HG03139 (cell line): ENCODE measurements at regions not wholly inside any gene's neighbourhood (a gene's known extent, or its start where the extent isn't known, plus 50 kb on each side); places are given as distances from the start of the nearest gene placed in this dataset.

Source experiments
- ATAC-seq: cut with Tn5 transposase; IDR thresholded peaks from one replicate; pipeline ENCODE4 v1.9.1; 2021; ENCODE audit not compliant: unreplicated experiment

DNA sequence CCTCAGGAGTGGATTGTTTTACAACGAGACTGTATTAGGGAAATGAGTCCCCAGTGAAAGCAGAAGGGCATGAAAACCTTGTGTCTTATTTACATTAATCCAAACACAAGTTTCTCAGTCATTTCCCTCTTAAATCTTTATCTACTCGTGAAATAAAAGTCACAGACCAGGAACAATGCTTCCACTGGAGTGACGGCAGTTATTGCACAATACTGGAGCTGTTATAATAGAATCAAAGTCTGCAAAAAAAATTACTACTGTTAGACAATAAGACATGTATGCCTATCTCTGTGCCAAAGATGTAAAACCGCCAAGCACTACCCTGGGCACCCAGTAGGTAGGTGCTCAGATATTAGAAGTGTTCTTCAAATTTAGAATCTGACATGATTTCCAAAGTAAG, 375.5 kb downstream of the ZNF521 start:
- no peak for ATAC-seq

DNA sequence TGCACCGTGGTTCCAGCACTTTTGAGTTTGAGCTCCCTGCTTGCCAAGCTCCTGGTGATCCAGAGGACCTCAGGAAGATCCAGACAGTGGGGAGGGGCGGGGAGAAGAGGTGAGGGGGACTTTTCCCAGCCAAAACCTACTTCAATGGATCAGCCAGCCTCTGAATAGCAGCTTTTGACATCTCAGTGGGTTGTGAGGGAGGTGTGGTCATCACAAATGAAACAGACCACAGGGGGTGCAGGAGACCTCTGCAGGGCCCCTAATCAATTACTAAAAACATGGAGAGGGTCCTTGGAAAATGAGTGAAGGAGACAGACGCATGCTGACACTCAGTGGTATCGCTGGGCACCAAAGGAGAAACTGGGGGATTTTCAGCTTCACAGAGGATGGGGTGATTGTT, 372.7 kb downstream of the ZNF521 start:
- ATAC-seq, result no peak

DNA sequence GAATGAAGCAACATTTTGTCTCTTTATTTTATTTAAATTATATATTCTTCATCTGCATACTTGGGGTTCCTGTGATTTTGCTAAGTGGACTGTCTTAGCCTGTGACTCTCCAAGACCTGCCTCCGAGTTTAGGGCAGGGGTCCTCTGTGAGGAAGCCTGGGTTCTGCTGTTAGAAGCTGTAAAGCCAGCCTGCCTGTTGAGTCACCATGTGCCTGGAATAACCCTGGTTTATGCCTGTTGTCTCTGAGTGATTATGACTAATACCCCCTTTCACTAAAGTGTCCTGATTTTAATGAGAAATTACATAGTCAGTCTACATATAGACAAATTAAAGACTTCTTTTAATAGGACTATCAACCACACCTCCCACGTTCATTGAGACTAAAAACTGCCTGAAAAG, 369.1 kb downstream of the ZNF521 start:
- no peak for ATAC-seq

DNA sequence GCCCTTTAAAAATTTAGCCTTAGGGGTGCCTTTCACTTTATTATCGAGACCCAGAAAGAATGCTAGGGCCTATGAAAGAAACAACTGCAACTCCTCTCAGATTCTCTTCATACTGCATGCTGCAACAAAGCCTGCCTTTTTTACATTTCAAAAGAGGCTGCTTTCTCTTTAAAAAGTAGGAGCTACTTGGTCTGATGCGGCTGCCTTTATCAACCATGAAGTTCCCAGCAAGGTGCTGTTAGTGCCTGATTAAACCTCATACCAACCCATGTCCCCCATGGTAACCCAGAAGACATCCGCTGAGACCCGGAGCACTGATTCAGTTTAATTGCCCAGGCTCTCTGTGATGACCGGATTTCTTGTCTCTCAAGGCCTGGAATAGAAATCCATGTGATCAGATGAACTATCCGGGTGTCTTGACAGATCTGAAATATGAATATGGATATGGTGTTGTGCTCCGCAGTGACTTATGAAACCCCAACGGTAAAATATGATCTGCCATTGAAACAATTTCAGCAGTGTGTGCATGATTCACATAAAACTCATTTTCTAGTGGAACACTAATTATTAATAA, 368.3 kb downstream of the ZNF521 start:
- ATAC-seq, result no peak

DNA sequence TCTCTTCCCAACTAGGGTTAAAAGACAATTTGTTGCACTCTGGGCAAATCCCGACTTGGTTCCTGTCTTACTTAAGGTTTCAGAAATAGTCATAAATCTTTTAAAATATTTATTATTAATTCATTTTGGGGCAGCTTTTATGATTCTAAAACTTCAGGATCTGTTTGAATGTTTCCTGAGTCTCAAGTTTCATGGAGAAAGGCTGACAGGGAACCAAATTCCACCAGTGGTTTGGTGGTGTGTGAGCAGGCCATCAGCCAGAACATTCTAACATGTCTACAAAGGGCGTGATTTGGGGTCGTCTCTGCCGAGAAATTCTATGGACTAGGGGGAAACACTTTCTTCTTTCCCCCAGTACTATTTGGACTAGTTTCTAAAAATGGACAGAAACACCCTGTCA, 366.4 kb downstream of the ZNF521 start:
- no peak for ATAC-seq

DNA sequence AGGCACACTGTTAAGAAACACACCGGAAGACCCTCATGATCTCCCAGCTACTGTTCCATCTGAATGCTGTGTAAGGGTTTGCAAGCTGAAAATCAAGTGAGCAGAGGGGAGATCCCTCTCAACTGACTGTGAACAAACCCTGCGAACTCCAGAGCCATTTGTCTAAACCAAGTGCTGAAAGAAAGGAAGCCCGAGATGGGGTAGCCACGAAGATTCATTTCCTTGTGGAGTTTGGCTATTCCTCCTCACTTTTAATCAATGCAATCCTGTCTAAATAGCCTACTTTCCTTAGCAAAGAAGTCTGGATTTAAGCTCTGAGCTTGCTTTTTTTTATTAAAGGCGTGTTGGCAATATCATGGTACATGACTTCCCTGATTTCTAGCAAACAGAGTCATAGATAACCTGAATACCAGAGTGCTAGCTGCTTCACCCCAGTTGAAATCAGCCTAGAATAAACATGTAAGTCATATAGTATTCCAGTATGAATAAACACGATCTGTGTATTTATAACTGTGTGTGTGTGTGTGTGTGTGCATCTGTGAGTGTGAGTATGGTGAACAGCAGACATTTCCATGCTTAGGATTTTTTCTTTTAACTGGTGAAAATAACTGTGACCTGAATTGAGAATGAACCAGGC, 365.2 kb downstream of the ZNF521 start:
- no peak for ATAC-seq

DNA sequence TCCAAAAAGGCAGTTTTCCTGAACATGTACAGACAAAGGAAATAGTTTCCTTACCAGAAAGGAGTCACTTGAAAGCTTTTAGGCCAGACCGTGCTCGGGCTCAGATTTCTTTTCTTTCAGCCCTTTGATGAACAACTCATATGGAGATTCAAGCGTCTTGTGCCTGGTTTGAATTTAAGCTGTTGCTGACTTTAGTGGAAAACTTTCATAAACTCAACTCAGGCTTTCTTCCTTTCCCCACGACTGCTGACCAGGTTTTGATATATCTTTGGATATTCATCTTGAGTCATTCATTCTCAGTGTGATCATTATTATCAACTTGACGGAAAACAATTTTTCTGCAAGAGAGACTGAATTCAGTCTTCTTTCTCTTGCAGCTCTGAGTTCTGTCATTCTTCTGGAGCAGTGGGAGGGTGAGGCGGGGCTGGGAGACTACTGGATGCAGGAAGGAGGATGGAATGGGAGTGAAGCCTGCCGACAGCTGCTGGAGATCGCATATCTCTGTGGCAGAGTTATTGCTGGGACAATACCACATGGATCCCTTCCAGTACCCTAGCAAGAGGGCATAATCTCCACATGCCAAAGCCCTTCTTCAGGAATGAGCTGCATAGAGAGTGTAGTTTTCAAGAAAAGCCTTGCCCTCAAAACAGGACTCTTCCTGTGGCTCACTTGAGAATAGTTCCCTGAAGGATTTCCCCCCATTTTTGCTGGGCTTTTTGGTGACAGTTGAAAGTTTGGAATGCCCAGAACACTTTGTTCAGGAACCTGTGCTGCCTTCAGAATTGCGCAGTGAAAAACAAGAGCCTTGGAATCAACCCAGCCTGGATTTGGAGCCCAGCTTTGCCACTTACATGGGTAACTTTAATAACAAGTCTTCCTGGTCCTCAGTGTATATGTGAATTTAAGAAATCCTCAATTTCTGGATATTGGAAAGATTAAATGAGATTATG, 364.4 kb downstream of the ZNF521 start:
- ATAC-seq, result no peak

DNA sequence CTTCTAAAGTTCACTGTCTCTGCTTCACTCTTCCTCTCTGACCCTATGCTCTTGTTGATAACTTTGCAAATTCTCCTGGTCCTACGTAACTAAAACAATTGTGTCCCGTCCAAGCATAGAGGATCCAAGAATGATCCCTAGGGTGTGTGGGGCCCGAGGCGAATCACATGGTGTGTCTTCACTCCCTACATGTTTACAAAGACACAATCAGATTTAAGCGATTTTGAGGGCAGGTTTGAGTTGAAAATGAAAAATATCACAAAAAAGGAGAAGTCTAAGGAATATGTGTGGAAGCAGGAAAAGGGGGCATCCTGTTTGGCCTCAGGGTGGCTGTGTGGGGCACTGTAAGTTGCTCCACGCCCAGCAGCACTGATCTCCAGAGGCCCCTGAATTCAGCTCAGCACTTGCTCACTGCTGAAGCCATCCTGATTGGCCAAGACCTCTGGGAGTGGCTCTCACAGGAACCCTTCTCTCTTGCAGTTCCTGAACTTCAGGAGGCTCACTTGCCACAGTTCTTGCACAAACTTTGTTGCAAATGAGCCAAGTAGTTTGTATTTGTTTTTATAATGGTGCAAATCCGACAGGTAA, 363.6 kb downstream of the ZNF521 start:
- no peak for ATAC-seq

DNA sequence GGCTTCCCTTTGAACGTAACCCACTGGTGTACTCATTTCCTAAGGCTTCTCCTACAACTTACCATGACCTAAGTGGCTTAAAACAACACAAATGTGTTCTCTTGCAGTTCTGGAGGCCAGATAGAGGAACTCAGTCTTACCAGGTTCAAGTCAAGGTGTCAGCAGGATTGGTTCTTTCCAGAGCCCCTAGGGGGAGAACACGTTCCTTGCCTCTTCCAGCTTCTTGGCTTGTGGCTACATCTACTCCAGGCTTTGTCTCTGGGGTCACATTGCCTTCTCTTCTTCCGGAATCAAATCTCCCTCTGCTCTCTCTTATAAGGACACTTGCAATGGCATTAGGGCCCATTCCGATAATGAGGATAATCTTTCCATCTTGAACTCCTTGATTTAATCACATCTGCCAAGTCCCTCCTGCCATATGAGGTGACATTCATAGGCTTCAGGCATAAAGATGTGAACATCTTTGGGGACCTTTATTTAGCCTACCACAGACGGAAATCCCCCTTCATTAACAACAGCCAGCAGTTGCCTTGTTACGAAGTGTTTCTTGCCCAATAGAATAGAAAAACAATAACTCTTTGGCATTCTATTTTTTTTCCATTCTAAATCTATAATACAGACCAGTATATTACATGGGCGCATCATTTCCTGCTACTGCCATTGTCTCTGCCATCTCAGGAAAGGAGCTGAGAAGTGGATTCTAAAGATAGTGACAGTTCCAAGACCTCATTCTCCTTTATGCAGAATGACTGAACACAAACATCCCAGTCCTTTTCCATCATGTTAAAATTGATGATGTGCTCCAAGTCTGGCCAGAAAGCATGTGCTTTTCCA, 362.0 kb downstream of the ZNF521 start:
- ATAC-seq, result no peak

DNA sequence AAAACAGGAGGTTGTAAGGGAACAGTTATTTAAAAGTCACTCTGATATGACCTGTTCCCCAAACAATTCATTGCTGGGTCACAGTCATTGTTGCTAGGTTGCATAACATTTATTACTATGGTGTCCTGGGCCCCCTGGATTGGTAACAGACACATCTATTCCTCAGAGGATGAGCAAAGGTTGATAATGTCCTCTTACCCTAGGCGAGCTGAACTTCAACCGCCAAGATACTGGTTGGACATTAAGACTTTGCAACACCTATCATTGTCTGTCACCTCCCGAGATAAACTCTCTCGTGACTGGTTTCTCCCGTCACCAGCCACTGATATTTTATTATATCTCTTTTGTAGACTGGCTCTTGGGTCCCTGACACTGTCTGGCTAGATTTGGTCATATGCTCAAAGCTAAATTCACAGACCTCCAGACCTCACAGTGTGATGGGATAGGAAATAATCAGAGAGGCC, 361.3 kb downstream of the ZNF521 start:
- no peak for ATAC-seq

DNA sequence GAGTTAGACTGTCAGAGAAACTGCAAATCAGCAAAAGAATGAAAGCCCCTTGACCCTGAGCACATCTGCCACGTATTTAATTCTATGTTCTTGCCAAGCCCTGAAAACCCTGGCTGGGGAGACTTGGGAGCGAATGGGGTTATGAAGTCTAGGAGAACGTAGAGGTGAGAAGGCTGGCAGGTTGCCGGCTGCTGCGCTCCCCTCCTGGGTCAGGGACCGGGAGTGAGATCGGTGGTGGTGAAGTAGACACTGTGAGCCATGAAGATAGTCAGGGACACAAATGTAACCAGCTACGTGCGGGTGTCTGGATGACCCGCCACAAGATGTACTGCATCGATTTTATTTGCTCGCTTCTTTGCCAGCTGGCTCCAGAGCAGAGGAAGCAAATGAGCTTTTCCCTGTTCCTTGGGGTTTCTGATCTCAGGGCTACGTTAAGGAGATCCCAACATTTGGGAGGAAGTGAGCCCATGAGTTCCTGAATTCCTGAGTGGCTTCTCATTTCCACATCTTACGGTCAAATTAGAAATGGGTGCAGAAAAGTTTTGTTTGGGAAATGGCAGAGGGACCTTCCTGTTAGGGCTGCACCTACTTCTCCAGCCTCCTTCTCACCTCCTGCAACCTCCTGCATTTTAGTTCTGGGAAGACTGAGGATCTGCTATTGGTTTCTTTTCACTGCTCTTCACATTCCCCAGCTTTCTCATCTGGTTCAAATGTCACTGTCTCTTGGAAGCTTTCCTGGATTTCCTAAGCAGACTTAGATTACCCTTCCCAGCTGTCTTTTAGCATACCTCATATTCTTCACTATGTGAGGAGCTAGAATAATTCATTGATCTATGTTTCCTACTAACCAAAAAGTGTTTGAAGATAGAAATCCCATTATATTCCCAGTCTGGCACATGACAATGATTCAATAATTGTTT, 360.6 kb downstream of the ZNF521 start:
- no peak for ATAC-seq

DNA sequence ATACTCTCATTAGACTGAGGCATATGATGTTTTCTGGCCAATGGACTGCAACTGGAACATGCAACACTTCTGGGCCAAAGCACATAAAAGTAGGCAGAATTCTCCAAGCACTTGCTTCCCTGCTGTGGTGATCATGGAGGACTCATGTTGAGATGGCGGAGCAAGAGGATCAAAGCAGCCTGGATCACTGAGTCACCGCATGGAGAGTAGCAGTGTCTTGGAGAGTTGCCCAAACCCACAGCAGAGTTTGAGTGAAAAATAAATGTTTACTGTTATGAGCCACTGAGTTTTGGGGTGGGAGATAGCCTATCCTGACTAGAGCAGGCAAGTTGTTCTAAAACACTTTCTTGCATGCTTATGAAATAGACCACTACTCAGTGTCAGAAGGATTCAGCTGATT, 359.5 kb downstream of the ZNF521 start:
- no peak for ATAC-seq

DNA sequence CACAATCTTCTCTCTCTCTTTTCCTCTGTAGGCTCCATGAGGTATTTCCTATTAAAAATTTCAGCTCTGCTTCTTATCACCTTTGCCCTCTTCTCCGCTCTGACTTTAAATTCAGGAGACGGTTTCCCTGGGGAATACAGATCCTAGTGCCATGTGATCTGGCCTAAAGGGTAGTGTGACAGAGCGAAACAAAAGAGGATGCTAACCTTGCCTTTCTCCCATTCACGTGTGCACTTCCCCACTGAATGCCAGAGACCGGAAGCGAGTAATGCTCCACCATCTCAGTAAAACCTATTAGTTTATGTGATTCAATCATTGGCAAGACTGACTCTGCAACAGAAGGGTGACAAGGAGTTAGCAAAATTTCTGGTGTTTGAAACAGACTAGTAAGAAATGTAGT, 358.3 kb downstream of the ZNF521 start:
- no peak for ATAC-seq

DNA sequence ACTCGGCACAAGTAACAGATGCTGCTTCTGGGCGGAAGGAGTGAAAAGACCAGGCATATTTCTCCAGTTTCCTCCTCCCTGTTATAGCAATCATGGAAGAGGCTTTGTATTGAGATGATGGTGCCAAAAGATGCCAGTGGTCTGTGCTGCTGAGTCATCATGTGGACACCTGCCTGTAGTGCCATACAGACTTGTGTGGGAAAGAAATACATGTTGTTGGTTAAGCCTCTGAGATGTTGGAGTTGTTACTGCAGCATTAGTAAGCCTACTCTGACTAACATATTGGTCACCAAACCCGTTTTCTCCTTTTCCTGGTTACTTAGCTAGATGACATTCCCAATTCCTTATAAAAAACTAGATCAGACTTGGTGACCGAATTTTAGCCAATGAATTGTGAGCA, 356.9 kb downstream of the ZNF521 start:
- ATAC-seq, result no peak

DNA sequence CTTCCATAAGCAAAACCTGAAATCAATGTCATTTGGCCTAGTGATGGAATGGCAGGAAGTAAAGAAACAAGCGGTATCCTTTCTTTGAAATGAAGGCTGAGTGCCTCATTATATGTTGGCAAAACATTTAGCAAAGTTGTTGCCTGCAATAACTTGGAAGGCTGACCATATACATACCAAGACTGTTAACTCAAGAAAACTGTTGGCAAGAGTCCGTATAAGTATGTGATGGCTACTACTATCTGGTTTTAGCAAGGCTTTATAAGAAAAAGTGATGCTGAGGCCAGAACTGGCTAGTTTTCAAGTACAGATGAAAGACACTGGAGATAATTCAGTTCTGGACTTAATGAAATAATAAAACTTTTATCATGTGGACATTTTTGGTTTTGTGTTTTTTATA, 356.2 kb downstream of the ZNF521 start:
- no peak for ATAC-seq

DNA sequence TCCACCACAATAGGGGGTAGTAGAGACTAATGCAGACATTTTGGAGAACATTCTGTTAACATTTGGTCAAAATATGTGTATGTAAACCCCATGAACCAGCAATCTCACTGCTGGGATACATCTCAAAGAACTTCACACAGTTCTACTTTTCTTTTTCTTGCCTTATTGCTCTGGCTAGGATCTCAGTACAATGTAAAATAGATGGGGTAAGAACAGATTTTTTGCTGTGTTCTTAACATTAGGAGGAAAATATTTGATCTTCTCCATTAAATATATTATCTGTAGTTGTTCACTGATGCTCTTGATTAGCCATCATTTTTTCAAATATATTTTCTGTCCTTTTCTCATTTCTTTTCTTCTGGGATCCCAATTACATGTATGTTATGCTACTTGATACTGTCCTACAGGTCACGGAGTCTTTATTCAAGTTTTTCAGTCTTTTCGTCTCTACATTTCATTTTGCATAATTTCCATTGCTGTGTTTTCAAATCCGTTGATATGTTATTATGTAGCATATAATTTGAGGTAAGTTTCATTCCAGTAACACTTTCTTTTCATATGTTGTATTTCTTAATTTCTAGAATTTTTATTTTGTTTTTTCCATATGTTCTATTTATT, 352.2 kb downstream of the ZNF521 start:
- no peak for ATAC-seq

DNA sequence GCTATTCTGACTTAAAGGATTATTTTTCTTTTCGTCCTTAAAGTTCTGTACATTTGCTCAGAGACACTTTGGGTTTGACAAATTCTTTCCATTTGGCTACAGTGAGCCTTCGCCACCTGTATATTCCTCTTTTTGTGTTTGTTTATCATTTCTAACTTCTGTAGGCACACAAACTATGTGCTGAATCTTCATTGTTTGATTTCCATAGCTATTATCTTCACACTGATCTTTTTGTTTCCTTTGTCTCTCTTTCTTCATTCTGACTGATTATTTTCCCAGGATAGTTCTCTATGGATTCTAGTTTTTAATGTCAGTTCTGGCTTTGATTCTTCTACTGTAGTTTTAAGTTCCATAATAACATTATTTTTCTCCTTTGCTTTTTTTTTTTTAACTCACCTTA, 350.2 kb downstream of the ZNF521 start:
- ATAC-seq, result no peak

DNA sequence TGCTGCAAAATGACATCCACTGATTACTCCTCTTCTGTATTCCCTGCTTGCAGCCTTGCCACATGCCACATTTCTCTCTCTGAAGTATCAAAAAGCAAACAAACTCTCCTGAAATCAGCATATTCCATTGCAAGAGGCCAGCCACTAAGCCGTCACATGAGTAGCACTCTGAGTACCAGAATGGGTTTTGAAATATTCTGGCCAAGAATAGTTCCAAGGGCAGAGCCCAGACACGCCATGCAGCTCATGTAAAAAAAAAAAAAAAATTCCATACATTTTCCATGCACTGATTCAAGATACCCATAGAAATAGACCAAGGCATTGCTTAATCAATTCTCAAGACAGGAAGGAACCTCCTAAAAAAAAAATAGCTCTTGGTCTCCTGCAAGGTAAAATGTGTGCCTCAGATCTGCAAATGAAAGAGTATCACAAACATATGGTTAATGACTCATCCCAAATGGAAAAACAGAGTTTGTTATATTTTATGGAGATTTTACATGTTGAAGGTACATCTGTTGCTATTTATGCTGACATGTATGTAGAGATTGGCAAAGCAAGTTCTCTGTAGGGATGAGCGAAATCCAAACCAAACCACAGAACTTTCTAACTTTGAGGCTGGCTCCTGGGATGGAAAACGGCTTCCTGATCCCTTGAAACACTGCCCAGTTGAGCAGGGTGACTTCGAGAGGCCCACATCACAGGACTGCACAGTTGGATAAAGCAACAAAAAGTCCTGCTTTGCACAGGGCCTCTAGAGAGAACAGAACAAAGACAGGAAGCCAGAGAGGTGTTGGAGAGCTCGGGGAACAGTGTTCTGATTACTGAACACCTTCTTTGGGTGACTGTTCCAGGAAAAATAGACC, 346.2 kb downstream of the ZNF521 start:
- ATAC-seq, result no peak
